ENCODE measurements at regions not wholly inside any gene's neighbourhood (a gene's known extent, or its start where the extent isn't known, plus 50 kb on each side); places are given as distances from the start of the nearest gene placed in this dataset.
"Not testable (repeated sequence)": the region's sequence is repeated elsewhere in the genome, so short reads cannot be mapped to it uniquely, and the experiment has no call there.

DNA sequence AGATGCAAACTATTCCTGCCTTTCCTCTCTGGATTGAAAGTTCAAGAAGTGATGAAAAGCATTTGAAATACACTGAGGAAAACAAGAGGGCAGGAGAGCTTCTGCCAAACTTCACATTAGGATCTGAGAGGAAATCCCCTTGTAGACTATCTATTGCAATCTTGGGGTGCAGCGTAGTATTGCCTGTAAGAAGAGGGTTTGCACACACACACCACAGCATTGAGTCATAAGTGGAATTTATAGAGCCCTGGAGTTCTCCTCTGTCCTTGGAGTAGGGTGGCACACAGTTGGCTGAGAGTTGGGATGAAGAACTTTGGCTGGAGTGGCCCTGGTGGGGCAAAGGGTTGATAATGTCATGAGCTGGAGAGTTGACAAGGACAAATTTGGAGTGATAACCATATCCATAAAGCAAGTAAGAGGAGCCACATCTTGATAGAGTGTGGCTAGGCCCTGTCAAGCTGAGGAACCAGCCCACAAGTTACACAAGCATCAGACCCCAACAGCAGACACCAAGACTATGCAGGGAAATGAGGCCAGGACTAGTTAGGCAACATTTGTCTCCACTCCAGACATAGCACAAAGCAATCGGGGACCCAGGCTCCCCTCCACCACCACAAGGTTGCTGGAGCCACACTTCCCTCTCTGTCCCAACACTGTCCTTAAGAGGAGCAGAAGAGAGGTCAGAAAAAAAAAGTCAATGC, 520.9 kb downstream of the KLF5 start:
- no peak for DNase-seq (ENCODE audit: low spot score)

DNA sequence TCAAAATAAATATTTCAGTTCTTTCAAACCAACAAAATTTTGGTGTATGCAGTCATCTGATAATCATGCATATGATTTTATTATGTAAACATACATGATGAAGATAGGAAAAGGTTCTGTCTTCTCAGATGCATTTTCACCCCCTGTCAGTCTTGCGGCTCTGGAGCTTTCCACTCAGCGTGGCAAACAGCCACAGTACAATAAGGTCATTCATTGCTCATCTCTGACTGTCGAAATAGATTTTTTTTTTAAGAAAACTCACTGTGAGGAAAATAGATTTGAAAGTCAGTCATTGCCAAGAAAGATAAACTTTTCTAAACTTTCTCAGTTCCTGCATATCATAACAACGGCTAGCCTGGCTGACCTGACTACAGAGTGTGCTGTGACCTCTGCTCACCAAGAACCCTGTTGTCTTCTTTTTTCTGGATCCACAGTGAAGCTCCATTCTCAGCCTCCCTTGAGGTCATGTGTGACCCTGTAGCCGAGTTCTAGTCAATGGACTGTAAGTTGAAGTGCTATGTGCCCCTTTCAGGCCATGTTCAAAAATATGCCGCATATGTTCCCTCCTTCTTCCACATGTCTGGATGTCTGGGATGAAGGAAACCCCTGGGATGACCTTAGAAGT, 519.6 kb downstream of the KLF5 start:
- no peak for DNase-seq (ENCODE audit: low spot score)

DNA sequence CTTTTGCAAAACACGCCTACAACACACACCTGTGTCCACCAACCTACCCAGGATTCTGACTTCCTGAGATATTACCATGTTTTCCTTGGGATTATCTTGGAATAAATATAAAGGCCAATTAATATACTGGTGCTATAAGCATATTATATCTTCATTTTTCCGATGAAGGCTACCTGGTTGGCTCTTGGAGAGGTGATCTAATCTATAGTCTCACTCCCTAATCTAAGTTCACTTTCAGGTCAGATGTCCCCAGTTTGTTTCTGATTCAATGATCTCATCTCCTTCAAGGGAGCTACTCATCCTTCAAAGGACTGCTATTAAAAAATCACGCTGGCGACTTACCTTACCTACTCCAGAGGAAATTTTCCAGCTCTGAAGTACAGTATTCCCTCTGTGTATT, 517.5 kb downstream of the KLF5 start:
- no peak for DNase-seq (ENCODE audit: low spot score)

GRCh38 chr13:73572824-73573223, 514.0 kb downstream of the KLF5 start:
- DNase-seq (ENCODE audit: low spot score) = no peak

DNA sequence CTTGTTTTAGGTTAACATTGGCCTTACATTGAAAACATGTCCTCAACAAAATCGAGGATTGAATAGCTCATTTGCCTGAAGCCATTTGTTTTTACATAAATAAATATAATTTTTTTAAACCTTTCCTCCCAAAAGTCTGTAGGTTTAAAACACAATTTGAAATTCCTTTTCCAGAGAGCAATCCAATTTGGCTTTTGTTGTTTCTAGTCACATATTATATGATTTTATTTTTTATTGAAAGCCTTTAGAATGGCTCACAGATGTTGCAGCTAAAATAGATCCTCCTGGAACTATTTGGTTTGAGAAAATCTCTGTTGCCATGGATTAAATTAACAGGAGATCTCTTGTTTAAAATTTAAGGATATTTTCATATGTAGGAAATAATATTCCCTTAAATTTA, 512.6 kb downstream of the KLF5 start:
- no peak for DNase-seq (ENCODE audit: low spot score)

GRCh38 chr13:73556902-73557301, 498.1 kb downstream of the KLF5 start:
- no peak for DNase-seq (ENCODE audit: low spot score)

DNA sequence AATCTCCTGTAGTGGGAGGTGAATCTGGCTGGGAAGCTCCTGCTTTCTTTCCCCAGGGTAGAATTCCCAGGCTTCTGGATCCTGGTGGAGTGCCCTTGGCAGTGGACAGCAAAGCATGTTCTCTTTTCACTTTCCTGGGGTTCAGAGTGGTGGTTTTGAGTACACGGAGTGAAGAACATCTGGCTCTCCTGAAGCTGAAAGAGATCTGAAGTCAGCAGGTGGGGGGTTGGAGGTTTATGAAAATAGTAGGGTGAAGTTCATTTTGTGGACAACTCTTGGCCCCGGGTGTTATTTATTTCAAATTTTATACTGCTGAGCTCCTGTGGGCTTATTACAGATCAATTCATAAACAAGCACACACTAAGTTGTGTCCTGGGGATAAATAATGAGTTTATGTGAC, 497.3 kb downstream of the KLF5 start:
- no peak for DNase-seq (ENCODE audit: low spot score)

DNA sequence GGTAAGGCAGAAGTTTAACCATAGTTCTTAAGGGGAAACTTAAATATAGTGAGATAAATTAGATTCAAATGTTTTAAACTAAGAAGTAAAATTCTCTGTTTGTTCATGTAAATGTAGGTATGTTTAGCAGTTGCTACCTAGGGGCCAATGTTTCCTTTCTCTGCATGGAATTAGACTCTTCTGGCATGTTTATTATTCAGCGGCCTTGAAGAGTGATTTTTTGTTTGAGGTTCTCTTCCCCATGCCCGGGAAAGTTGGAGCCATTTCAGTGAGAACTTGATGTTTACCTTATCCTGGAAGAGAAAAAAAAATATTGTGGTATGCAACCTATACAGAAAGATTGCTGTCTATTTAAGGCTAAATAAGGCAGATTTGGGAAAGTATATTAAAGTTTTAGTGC, 492.9 kb downstream of the KLF5 start:
- DNase-seq (ENCODE audit: low spot score) = no peak

GRCh38 chr13:73549717-73550116, 490.9 kb downstream of the KLF5 start:
- no peak for DNase-seq (ENCODE audit: low spot score)

GRCh38 chr13:73548449-73548848, 489.6 kb downstream of the KLF5 start:
- DNase-seq (ENCODE audit: low spot score) = no peak

DNA sequence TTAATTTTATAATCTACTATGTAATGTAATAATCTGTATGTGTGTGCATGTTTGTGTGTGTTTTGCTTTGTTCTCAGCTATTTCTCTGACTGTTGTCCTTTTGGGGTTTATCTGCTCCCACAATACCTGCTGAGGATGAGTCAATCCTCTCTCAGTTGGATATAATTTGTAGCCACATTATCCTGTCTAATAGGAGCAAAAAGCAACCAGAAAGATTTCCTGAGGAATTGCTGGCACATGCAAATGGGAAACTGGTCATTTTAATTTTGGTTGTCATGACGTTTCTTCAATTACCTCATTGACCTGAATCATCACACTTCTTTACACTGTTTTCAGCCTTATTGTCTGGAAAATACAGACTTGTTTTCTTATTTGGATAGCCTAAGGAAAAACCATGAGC, 488.4 kb downstream of the KLF5 start:
- DNase-seq (ENCODE audit: low spot score) = no peak

- no peak for DNase-seq (ENCODE audit: low spot score)
Observed at GRCh38 chr13:73544175-73544574, 485.4 kb downstream of the KLF5 start.

- no peak for DNase-seq (ENCODE audit: low spot score)
Observed at GRCh38 chr13:73542446-73542845, 483.6 kb downstream of the KLF5 start.

DNA sequence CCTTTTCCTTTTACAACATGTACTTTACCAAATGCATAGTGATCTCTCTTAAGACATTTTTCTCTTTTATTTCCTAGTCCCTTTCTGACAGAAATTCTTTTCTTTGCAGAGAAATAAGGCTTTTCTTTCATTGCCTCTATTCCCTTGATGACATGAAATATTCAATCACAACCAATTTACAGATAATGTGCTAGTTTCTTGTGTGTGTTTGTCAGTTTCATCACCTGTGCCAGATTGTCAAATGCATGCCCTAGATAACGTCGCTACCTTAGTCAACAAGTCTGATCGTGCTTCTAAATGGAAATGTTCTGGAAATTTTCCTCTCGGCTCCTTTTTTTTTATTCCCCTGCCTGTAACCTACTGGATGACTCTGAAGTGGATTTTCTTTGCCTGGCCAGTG, 478.1 kb downstream of the KLF5 start:
- DNase-seq (ENCODE audit: low spot score) = no peak

- no peak for DNase-seq (ENCODE audit: low spot score)
Observed at GRCh38 chr13:73535341-73535740, 476.5 kb downstream of the KLF5 start.

DNA sequence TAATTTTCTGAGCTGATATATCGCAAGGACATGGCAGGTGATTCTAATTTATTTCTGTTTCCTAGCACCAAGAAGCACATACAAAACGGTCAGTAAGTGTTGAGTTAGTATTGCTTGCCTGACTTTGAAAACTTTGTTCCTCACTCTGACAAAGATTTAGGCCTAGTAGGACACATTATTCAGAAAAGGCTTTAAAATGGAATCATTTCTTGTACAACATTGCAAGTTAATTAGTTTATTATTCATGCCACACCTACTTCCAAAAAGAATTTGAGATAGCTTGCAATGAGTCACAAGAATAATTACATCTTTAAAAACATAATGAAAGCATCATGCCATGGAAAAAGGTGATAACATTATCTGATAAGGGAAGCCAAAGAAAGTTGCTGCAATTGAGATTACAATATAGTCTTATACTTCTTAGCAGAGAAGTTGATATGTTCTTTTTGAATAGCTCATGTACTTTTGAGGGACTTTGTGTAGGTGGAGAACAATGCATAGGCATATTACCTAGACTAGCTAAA, 474.2 kb downstream of the KLF5 start:
- no peak for DNase-seq (ENCODE audit: low spot score)

DNA sequence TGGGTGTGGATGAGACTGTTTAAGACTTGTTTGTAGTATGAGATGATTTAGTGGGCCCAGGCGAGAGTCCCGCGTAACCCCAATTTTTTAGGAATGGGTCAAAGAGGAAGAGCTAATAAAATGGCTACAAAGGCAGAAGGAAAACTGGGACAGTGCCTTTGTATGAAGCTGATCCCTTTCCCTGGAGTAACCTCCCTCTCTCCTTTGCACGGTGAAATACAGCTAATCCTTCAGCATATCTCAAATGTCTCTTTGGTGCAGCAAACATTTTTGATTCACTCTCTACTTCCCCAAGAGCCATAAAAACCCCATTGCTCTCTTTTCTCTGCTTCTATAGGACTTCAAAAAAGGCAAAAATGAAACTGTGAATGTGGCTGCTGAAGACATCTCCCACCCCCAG, 473.8 kb downstream of the KLF5 start:
- no peak for DNase-seq (ENCODE audit: low spot score)

DNA sequence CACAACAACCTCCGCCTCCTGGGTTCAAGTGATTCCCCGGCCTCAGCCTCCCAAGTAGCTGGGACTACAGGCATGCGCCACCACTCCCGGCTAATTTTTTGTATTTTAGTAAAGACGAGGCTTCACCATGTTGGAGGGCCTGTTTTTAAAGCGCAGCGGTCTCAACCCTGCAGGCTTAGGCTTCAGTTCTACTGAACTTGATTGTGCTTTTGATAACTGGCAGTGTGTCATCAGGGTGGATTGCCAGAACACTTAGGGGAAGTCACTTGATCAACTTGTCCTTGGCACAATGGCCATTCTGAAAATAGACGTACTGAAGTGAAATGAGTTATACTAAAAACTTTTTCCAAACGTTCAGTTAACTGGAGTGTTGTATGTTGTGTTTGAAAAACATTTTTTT, 472.2 kb downstream of the KLF5 start:
- no peak for DNase-seq (ENCODE audit: low spot score)

GRCh38 chr13:73522937-73523336, 464.1 kb downstream of the KLF5 start:
- no peak for DNase-seq (ENCODE audit: low spot score)

DNA sequence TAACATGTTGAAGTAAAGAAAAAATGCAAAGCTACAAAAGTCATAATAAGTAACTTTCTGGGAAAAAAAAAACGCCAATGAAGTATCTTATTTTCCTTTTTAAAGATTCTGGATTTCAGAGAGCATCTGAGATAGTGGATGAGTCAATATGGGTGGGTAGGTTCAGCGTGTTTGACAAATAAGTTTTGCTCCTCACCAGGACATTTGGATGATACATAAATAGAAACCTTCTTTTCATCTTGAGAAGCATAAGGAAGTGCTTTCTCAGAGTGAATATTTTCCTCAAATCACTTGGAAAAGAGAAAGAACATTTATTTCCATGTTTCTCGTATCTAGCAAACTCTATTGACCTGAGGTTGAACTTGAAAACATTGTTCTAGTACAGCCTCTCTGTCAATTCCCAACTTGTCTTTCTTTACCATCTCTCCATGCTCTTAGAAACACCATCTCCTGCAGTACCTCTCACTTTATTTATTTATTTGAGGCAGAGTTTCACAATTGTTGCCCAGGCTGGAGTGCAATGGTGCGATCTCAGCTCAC, 463.2 kb downstream of the KLF5 start:
- DNase-seq (ENCODE audit: low spot score) = no peak

- DNase-seq (ENCODE audit: low spot score) = no peak
Observed at GRCh38 chr13:73521290-73521624, 462.5 kb downstream of the KLF5 start.

DNA sequence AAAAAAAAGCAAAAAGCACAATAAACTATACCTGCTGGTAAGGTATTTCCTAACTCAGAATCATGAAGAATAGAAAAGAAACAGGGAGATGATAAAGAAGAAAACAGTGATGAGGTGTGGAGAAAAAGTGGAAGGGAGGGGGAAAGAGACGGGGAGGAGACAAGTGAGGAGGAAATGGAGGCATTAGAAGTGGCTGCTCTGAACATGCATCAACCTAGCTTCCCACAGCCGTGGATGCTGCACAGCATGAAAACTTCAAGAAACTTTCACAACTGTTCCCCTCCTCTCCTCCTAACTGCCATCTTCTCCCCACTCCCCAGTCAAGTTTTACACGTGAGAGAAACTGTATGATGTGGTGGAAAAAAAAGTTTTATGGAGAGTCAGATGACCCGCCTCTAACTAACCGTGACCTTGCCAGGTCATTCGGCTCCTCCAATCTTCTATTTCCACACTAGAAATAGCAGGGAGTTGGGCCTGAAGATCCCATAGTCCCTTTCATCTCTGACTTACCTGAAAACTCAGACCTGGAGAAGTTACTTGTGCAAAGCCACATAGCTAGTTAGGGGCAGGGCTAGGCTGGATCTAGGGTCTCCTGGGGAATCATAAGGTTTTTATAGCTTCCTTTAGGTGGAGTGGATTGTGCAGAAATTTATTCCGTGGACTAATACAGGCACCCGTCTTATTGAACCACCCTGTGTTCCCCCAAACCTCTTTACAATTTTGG, 461.9 kb downstream of the KLF5 start:
- DNase-seq (ENCODE audit: low spot score) = no peak

DNA sequence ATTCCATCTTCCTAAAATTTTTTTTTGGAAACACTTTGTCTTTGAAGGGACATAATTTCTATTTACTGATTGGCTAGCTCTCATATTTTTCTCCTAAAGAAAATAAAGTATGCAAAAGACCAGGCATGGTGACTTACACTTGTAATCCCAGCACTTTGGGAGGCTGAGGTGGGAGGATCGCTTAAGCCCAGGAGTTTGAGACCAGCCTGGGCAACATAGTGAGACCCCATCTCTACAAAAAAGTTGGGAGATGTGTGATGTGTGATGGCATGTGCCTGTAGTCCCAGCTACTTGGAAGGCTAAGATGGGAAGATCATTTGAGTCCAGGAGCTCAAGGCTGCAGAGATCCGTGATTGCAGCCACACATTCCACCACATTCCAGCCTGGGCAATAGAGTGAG, 461.3 kb downstream of the KLF5 start:
- not testable (repeated sequence) for DNase-seq (ENCODE audit: low spot score)
